NB4 (cell line): ENCODE measurements at regions not wholly inside any gene's neighbourhood (a gene's known extent, or its start where the extent isn't known, plus 50 kb on each side); places are given as distances from the start of the nearest gene placed in this dataset.

Experiments used
- CTCF ChIP-seq: IDR thresholded peaks from one replicate; pipeline ENCODE4 v1.5.1; 2012; ENCODE audit warnings: low read depth, low read length
- POLR2A ChIP-seq: IDR thresholded peaks from 2 replicates; pipeline ENCODE4 v1.6.1; 2011; ENCODE audit warnings: mild to moderate bottlenecking; ENCODE audit not compliant: insufficient read length; ENCODE audit errors: extremely low read depth

DNA sequence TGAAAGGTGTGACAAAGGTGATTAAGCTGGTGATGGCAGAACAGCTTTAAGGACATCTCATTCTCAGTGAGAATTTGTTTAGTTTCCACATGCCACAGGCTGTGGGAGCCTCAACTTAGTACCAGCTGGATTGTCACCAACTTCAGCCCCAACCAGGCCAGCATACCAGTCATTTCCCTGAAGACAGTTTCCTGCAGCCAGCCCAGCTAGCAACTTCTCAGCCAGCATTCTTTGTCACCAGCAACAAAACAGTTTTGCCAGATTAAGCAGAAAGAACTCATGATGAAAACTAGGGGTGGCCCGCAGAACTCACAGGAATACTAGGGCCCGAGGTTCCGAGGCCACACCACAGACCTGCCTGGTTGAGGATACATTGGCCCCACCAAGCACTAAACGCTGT, 68.8 kb upstream of the UNC5B start:
- TF ChIP-seq CTCF (no peak), POLR2A (no peak)
